ENCODE measurements at regions not wholly inside any gene's neighbourhood (a gene's known extent, or its start where the extent isn't known, plus 50 kb on each side); places are given as distances from the start of the nearest gene placed in this dataset.

GRCh38 chr5:124920909-124921666 lies 174.6 kb upstream of the ZNF608 start:
- no peaks in the 10 kb centered on the region for H3K27me3 ChIP-seq (ENCODE audit: control insufficient read depth, insufficient read depth, low read length)

GRCh38 chr5:124921694-124922093 lies 175.3 kb upstream of the ZNF608 start:
- DNase-seq (ENCODE audit: low read depth), result no peak
- Histone ChIP-seq H3K36me3 (ENCODE audit: control insufficient read depth, insufficient read depth, low read length) (no peaks in the 10 kb centered on the region), H3K4me3 (ENCODE audit: low read depth, low read length) (no peak overlapping the region), H3K27me3 (ENCODE audit: control insufficient read depth, insufficient read depth, low read length) (no peaks in the 10 kb centered on the region)
- TF ChIP-seq, protein P1, sequence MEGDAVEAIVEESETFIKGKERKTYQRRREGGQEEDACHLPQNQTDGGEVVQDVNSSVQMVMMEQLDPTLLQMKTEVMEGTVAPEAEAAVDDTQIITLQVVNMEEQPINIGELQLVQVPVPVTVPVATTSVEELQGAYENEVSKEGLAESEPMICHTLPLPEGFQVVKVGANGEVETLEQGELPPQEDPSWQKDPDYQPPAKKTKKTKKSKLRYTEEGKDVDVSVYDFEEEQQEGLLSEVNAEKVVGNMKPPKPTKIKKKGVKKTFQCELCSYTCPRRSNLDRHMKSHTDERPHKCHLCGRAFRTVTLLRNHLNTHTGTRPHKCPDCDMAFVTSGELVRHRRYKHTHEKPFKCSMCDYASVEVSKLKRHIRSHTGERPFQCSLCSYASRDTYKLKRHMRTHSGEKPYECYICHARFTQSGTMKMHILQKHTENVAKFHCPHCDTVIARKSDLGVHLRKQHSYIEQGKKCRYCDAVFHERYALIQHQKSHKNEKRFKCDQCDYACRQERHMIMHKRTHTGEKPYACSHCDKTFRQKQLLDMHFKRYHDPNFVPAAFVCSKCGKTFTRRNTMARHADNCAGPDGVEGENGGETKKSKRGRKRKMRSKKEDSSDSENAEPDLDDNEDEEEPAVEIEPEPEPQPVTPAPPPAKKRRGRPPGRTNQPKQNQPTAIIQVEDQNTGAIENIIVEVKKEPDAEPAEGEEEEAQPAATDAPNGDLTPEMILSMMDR (IDR thresholded peaks at IDR 0.05; ENCODE audit: insufficient read depth, low read length, poor library complexity, severe bottlenecking), result no peak

More at GRCh38 chr5:124920909-124921666, 174.6 kb upstream of the ZNF608 start:
- Histone ChIP-seq H3K4me3 (ENCODE audit: low read depth, low read length) (no peak overlapping the region), H3K36me3 (ENCODE audit: control insufficient read depth, insufficient read depth, low read length) (no peaks in the 10 kb centered on the region)
- no peak for DNase-seq (ENCODE audit: low read depth)
- TF ChIP-seq, protein P1 (IDR thresholded peaks at IDR 0.05; ENCODE audit: insufficient read depth, low read length, poor library complexity, severe bottlenecking), result no peak

- no peaks in the 10 kb centered on the region for H3K27me3 ChIP-seq (ENCODE audit: control insufficient read depth, insufficient read depth, low read length)
Observed at GRCh38 chr5:124922255-124922975, 176.0 kb upstream of the ZNF608 start.

DNA sequence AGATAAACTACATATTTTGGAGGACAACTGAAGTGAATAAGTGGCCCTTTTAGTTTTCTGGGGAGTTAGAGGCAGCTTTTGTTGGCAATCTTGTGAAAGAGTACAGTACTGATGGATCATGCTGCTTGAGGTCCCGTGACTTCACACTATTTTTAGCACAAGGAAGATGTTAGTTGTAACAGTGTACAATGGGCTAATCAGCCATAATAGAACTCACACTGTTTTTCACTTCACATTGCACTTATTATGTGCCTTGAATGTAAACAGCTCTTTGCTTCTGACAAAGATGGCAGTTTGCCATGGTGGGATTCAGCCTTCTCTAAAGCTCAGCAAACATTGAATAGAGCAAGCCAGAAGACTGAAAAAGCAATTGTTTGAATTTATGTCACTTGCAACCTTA lies 176.7 kb upstream of the ZNF608 start:
- no peaks in the 10 kb centered on the region for H3K27me3 ChIP-seq (ENCODE audit: control insufficient read depth, insufficient read depth, low read length)
- no peak overlapping the region for H3K4me3 ChIP-seq (ENCODE audit: low read depth, low read length)
- no peaks in the 10 kb centered on the region for H3K36me3 ChIP-seq (ENCODE audit: control insufficient read depth, insufficient read depth, low read length)
- TF ChIP-seq, protein P1 (IDR thresholded peaks at IDR 0.05; ENCODE audit: insufficient read depth, low read length, poor library complexity, severe bottlenecking), result no peak
- no peak for DNase-seq (ENCODE audit: low read depth)

More at GRCh38 chr5:124922255-124922975, 176.0 kb upstream of the ZNF608 start:
- H3K36me3 ChIP-seq (ENCODE audit: control insufficient read depth, insufficient read depth, low read length), result no peaks in the 10 kb centered on the region
- TF ChIP-seq, protein P1 (IDR thresholded peaks at IDR 0.05; ENCODE audit: insufficient read depth, low read length, poor library complexity, severe bottlenecking), result no peak
- no peak overlapping the region for H3K4me3 ChIP-seq (ENCODE audit: low read depth, low read length)
- DNase-seq (ENCODE audit: low read depth), result no peak

DNA sequence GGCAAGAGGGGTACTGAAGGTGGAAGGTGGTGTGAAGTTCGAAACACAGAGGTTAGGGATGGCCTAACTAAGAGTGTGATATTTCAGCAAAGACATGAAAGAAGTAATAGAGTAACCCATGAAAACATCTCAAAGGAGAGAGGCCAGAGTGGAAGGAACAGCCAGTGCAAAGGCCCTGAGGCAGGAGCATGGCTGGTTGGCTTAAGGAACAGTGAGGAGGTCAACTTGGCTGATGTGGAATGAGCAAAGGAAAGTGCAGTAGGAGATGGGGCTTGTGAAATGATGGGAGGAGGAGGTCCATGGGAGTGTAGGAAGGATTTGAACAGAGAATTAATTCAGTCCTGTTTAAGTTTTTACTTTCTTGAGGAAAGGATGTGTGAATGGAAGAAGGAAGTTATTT lies 178.3 kb upstream of the ZNF608 start:
- Histone ChIP-seq H3K27me3 (ENCODE audit: control insufficient read depth, insufficient read depth, low read length) (no peaks in the 10 kb centered on the region), H3K4me3 (ENCODE audit: low read depth, low read length) (no peak overlapping the region), H3K36me3 (ENCODE audit: control insufficient read depth, insufficient read depth, low read length) (no peaks in the 10 kb centered on the region)
- no peak for DNase-seq (ENCODE audit: low read depth)
- TF ChIP-seq, protein P1 (IDR thresholded peaks at IDR 0.05; ENCODE audit: insufficient read depth, low read length, poor library complexity, severe bottlenecking), result no peak

All from kidney epithelial cell (primary cell).